Liver (tissue), 8 donors: ENCODE measurements at regions not wholly inside any gene's neighbourhood (a gene's known extent, or its start where the extent isn't known, plus 50 kb on each side); places are given as distances from the start of the nearest gene placed in this dataset.

Experiments used
- DNase-seq: peaks from one replicate; pipeline ENCODE4 v3.0.0-alpha.2; 2017; ENCODE audit warnings: low spot score
- H3K27ac ChIP-seq, 2 donors: one replicate each; pipeline ENCODE4 v1.7.0; 2013; ENCODE audit warnings: inconsistent platforms in 2 of 2, low read length in 2 of 2, control low read depth in 1 of 2, low read depth in 1 of 2, mild to moderate bottlenecking in 1 of 2
- H3K27me3 ChIP-seq, 4 donors: one replicate each; pipeline versions ENCODE4 v1.6.1 to v1.7.0; 2013; ENCODE audit warnings: low read length in 3 of 4, inconsistent platforms in 1 of 4, mild to moderate bottlenecking in 1 of 4, moderate library complexity in 1 of 4; ENCODE audit not compliant: control insufficient read depth in 4 of 4, insufficient read depth in 4 of 4
- H3K36me3 ChIP-seq, 4 donors: one replicate each; pipeline versions ENCODE4 v1.6.1 to v1.7.0; 2013; ENCODE audit warnings: low read length in 3 of 4, mild to moderate bottlenecking in 3 of 4, low read depth in 1 of 4, moderate library complexity in 1 of 4; ENCODE audit not compliant: control insufficient read depth in 4 of 4, insufficient read depth in 3 of 4
- H3K4me1 ChIP-seq, 4 donors: one replicate each; pipeline versions ENCODE4 v1.6.1 to v1.7.0; 2013; ENCODE audit warnings: low read length in 3 of 4, mild to moderate bottlenecking in 3 of 4, moderate library complexity in 1 of 4; ENCODE audit not compliant: control insufficient read depth in 4 of 4, insufficient read depth in 4 of 4
- H3K4me3 ChIP-seq, 3 donors: one replicate each; pipeline versions ENCODE4 v1.6.1 to v1.7.0; 2013; ENCODE audit warnings: low read length in 3 of 3, control low read depth in 1 of 3, low read depth in 1 of 3, mild to moderate bottlenecking in 1 of 3
- H3K9ac ChIP-seq, 2 donors: one replicate each; pipeline ENCODE4 v1.7.0; 2013; ENCODE audit warnings: low read length in 2 of 2, mild to moderate bottlenecking in 2 of 2, moderate library complexity in 2 of 2, control low read depth in 1 of 2, low read depth in 1 of 2
- H3K9me3 ChIP-seq, 4 donors: one replicate each; pipeline versions ENCODE4 v1.6.1 to v1.7.0; 2013; ENCODE audit warnings: low read length in 3 of 4; ENCODE audit not compliant: control insufficient read depth in 4 of 4
- ATF3 ChIP-seq: IDR thresholded peaks from 2 replicates; pipeline ENCODE4 v1.6.1; 2016; ENCODE audit warnings: antibody characterized with exemption
- EGR1 ChIP-seq, 2 donors: IDR thresholded peaks; 2 replicates each; pipeline ENCODE4 v1.6.1; 2016 to 2018; ENCODE audit warnings: antibody characterized with exemption in 2 of 2, low read depth in 2 of 2
- FOXA1 ChIP-seq: IDR thresholded peaks from 2 replicates; pipeline ENCODE4 v1.6.1; 2016; ENCODE audit warnings: antibody characterized with exemption
- FOXA2 ChIP-seq: IDR thresholded peaks from 2 replicates; pipeline ENCODE4 v1.6.1; 2016; ENCODE audit warnings: antibody characterized with exemption
- GABPA ChIP-seq, 2 donors: IDR thresholded peaks in 1 of 2; conservative IDR thresholded peaks in 1 of 2; 2 replicates each; pipeline ENCODE4 v1.6.1; 2016; ENCODE audit warnings: antibody characterized with exemption in 2 of 2, mild to moderate bottlenecking in 1 of 2, moderate library complexity in 1 of 2
- HNF4A ChIP-seq, 2 donors: conservative IDR thresholded peaks; 2 replicates each; pipeline ENCODE4 v1.6.1; 2016; ENCODE audit warnings: antibody characterized with exemption in 2 of 2, mild to moderate bottlenecking in 2 of 2
- HNF4G ChIP-seq: IDR thresholded peaks from 2 replicates; pipeline ENCODE4 v1.6.1; 2016; ENCODE audit warnings: antibody characterized with exemption
- JUND ChIP-seq, 2 donors: IDR thresholded peaks; 2 replicates each; pipeline ENCODE4 v1.6.1; 2016; ENCODE audit warnings: antibody characterized with exemption in 2 of 2
- NR2F2 ChIP-seq: IDR thresholded peaks from 2 replicates; pipeline ENCODE4 v1.6.1; 2016; ENCODE audit warnings: antibody characterized with exemption
- RAD21 ChIP-seq, 2 donors: IDR thresholded peaks; 2 replicates each; pipeline ENCODE4 v1.6.1; 2016; ENCODE audit warnings: antibody characterized with exemption in 2 of 2, mild to moderate bottlenecking in 2 of 2
- REST ChIP-seq: IDR thresholded peaks from 2 replicates; pipeline ENCODE4 v1.6.1; 2016; ENCODE audit warnings: antibody characterized with exemption, mild to moderate bottlenecking
- SP1 ChIP-seq: IDR thresholded peaks from 2 replicates; pipeline ENCODE4 v1.6.1; 2018; ENCODE audit warnings: antibody characterized with exemption, mild to moderate bottlenecking
- TAF1 ChIP-seq: conservative IDR thresholded peaks from 2 replicates; pipeline ENCODE4 v1.6.1; 2016; ENCODE audit warnings: antibody characterized with exemption, mild to moderate bottlenecking
- YY1 ChIP-seq: IDR thresholded peaks from 2 replicates; pipeline ENCODE4 v1.6.1; 2016; ENCODE audit warnings: antibody characterized with exemption, mild to moderate bottlenecking
- ZBTB33 ChIP-seq: IDR thresholded peaks from 2 replicates; pipeline ENCODE4 v1.6.1; 2016; ENCODE audit warnings: antibody characterized with exemption
- WGBS: extraction: QIAGEN DNeasy Blood & Tissue Kit; methylation state at CpG from one replicate; pipeline ENCODE4 v1.1.7; 2013; 5-methylcytosine and 5-hydroxymethylcytosine counted together
- TF ChIP-seq, protein P1 (sequence below): IDR thresholded peaks from 2 replicates; pipeline ENCODE4 v1.6.1; 2016; ENCODE audit warnings: antibody characterized with exemption
- TF ChIP-seq, protein P2 (sequence below): fragments of 150-350 bp; IDR thresholded peaks from 2 replicates; pipeline ENCODE4 v1.5.1; 2017; ENCODE audit warnings: improper control_type of control experiment, low read depth, low read length; ENCODE audit not compliant: missing input control
- donor health status: healthy.
- donor health status: healthy.
- donor health status: healthy.
- donor health status: healthy.
- donor health status: healthy.

- H3K4me1 ChIP-seq, result no peaks in the 10 kb centered on the region
- no peak overlapping the region for H3K9ac ChIP-seq
- TF ChIP-seq EGR1 (IDR thresholded peaks at IDR 0.05; ENCODE audit: low read depth in 2 of 2) (no peak), REST (no peak), GABPA (IDR thresholded peaks at IDR 0.05 in 1 of 2, conservative IDR thresholded peaks at IDR 0.05 in 1 of 2) (no peak), YY1 (no peak), ATF3 (no peak), TAF1 (no peak), HNF4G (no peak), SP1 (no peak), ZBTB33 (no peak), FOXA1 (no peak)
- TF ChIP-seq, protein P1, sequence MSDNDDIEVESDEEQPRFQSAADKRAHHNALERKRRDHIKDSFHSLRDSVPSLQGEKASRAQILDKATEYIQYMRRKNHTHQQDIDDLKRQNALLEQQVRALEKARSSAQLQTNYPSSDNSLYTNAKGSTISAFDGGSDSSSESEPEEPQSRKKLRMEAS, result no peak
- TF ChIP-seq, protein P2, sequence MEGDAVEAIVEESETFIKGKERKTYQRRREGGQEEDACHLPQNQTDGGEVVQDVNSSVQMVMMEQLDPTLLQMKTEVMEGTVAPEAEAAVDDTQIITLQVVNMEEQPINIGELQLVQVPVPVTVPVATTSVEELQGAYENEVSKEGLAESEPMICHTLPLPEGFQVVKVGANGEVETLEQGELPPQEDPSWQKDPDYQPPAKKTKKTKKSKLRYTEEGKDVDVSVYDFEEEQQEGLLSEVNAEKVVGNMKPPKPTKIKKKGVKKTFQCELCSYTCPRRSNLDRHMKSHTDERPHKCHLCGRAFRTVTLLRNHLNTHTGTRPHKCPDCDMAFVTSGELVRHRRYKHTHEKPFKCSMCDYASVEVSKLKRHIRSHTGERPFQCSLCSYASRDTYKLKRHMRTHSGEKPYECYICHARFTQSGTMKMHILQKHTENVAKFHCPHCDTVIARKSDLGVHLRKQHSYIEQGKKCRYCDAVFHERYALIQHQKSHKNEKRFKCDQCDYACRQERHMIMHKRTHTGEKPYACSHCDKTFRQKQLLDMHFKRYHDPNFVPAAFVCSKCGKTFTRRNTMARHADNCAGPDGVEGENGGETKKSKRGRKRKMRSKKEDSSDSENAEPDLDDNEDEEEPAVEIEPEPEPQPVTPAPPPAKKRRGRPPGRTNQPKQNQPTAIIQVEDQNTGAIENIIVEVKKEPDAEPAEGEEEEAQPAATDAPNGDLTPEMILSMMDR, result no peak
- no peak for DNase-seq
- H3K27me3 ChIP-seq, result no peaks in the 10 kb centered on the region
- 85% methylated on average over 1 of the region's 1 CpG for WGBS
- H3K9me3 ChIP-seq, result no peaks in the 10 kb centered on the region
- H3K4me3 ChIP-seq, result no peak overlapping the region
- H3K36me3 ChIP-seq, result no peaks in the 10 kb centered on the region
- no peak overlapping the region for H3K27ac ChIP-seq
These were observed 619.8 kb upstream of the ZNF717 start for GRCh38 chr3:76405196-76405595.

DNA sequence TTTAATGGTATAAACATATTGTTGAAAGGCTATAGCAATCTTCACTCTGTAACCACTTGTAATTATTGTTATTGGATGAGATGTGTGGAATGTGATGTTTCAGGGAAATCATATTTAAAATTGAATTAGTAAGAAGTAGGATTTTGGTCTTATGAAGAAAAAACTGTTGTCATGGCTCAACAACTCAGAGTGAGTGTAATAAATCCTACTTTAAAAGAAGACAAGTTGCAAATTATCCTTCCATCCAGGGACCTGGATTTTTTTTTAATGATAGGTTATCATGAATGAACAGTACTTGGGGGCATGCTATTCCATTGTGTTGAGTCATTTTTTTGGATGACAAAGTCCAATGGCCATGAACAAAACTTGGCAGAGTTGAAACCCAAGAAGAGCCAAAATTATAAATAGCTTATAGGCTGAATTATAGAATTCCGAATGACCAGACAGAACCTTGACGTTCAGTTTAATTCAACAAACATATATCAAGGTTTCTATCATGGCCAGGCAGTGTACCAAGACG, 625.5 kb upstream of the ZNF717 start:
- TF ChIP-seq HNF4G, result no peak
- TF ChIP-seq JUND (IDR thresholded peaks at IDR 0.05), result no peak
- no peak for TF ChIP-seq EGR1 (IDR thresholded peaks at IDR 0.05; ENCODE audit: low read depth in 2 of 2)
- TF ChIP-seq FOXA2, result no peak
- no peak for TF ChIP-seq HNF4A (conservative IDR thresholded peaks at IDR 0.05)
- TF ChIP-seq, protein P2, result no peak
- no peak for TF ChIP-seq RAD21 (IDR thresholded peaks at IDR 0.05)
- no peak for TF ChIP-seq NR2F2
- no peak for TF ChIP-seq SP1
- TF ChIP-seq GABPA (IDR thresholded peaks at IDR 0.05 in 1 of 2, conservative IDR thresholded peaks at IDR 0.05 in 1 of 2), result no peak
- TF ChIP-seq, protein P1, result no peak
- no peak for TF ChIP-seq ATF3
- H3K4me1 ChIP-seq, result no peaks in the 10 kb centered on the region

More for the DNA sequence above, 625.5 kb upstream of the ZNF717 start:
- 53% methylated on average over 3 of the region's 3 CpGs for WGBS
- Histone ChIP-seq H3K27me3 (no peaks in the 10 kb centered on the region), H3K9me3 (no peaks in the 10 kb centered on the region), H3K9ac (no peak overlapping the region), H3K36me3 (no peaks in the 10 kb centered on the region), H3K27ac (no peak overlapping the region), H3K4me3 (no peak overlapping the region)
- no peak for DNase-seq
